SH-SY5Y (cell line): ENCODE measurements at regions not wholly inside any gene's neighbourhood (a gene's known extent, or its start where the extent isn't known, plus 50 kb on each side); places are given as distances from the start of the nearest gene placed in this dataset.

Source experiments
- GATA2 ChIP-seq: IDR thresholded peaks from 2 replicates; pipeline ENCODE4 v1.6.1; 2011; ENCODE audit warnings: mild to moderate bottlenecking, low read depth, low read length
- GATA3 ChIP-seq: IDR thresholded peaks from 2 replicates; pipeline ENCODE4 v1.6.1; 2011; ENCODE audit warnings: low read depth, mild to moderate bottlenecking, low read length, moderate library complexity

DNA sequence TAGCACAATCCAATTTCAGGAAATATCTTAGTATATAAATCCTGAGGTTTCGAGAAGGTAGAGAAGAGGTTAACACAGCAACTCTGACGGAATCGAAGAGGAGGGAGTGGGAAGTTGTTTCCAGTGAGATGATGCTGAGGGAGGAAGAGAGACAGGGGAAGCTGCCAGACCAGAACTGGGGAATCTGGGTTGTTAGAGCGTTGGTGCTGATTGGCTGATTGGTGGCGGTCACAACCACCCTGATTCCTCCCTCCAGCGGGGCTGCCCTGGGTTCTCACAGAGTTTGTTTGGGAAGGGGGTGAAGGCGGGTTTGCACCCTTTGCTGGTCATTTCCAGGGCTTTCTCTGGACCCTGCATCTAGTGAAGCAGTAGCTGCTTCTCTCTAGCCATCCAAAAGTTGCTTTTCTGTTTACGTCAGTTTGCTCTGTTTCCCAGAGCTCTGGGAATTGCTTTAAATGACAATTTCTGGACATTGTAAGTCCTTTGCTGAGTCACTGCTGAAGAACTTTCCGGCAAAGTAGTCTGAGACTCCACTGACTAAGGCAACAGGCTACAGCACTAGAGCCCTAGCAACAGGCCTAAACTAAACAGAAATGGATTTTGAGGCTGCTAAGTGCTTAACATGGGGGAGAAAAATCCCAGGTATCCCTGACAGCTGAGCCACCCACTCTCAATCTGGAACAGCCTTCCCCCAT lies 90.1 kb downstream of the TENT5C start:
- no peak for TF ChIP-seq GATA3
- no peak for TF ChIP-seq GATA2

DNA sequence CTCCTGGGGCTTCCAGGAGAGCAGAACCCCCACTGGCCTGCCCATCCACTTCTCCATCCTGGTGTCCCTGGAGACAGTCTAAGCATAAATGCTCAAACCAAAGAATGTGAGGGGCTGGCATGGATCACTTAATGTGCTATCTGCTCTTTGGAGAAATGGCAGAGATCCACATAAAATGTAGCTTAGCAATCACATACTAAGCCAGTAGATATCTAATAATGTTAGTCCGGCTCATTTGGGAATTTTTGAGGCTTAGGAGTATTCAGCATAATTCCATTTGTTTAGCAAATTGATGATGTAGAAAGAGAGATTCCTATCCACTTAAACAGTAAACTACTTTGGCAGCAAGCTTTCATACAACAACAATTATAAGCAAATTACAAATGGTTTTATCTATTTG lies 90.7 kb downstream of the TENT5C start:
- TF ChIP-seq GATA2 (no peak), GATA3 (no peak)

DNA sequence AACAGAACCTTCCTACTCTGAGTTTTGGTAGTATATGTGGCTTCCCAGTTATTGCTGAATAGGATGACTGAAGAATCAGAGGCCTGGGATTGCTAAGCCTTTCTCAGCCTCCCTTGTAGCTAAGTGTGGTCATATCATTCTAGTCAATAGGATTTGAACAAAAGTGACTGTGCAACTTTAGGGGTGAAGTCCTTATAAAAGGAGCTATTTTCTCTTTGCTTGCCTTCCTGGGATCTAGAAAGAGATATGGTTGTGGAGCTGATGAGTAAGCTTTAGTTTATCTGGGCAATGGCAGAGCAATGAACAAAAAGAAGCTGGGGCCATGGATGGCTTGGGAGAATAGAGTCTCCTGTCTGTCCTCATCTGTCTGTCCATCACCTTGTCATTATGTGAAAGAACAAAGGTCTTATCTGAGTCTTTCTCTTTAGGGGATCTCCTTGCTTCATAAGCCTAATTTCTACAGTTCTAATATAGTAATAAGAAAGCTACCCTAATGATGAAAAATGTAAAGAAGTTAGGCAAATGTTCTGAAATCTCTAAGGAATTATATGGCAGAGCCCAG lies 91.5 kb downstream of the TENT5C start:
- no peak for TF ChIP-seq GATA2
- no peak for TF ChIP-seq GATA3

DNA sequence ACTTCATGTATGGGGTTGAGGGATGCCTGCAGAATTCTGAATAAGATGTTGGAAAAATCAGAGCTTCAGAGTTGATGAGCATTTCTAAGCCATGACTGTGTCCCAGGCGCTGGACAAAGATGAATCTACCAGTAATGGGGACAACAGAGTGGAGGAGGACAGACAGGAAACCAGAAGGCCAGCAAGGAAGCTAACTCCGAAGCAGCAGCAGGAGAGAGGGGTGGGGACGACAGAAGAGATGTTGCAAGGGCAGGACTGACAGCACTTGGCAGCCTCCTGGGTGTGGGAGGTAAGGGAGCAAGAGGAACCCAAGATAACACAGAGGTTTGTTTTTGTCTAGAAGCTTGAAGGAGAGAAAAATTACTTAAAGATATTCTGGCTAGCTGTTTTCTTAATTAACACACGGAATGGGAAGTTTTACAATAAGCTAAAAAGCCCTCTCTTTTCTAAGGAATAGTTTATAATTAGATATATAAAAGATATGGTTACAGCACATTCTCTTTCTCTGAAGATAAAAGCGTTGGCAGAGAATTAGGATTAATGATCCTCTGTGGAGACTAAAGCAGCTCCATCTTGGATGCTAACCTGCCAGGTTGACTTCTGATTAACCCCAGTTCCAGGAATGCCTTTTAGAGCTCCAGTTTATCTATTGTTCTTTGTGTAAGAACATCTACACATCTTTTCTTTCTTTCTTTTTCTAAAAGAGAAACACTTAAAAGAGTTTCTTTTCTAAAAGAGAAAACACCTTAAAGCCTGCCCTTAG lies 92.7 kb downstream of the TENT5C start:
- TF ChIP-seq GATA3 (no peak), GATA2 (no peak)

DNA sequence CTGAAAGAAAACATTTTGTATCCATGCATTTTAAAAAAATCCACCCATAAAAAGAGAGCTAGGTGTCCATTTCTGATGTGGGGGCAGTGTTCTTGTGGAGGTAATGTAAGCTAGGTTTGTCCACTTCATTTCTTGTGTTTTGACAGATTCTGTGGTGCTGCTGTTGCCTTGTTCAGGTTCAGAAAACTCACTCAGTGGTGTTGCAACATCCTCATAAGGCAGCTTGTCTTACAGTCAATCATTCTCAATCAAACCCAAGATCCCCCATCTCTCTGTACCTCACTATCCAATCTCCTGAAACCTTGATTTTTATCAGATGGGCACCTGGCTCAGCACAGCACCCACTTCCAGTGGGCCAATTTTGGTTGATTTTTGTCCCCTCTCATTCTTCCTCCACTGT lies 94.1 kb downstream of the TENT5C start:
- TF ChIP-seq GATA3: no peak
- TF ChIP-seq GATA2: no peak

DNA sequence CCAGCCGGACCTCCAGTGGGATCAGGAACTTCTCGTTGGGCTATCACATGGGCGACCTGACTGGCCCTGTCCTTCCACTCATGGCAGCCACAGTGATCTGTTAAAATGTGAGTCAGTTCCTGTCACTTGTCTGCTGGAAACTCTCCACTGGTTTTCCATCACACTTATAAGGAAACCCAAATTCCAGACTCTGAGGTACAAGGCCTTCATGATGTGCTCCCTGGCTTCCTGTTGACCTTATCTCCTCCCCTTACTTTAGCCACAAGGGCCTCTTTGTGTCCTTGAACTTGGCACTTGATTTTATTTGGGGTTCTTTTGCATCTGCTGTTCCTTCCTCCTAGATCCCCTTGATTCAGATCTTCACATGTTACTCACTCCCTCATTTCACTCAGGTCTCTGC lies 96.8 kb downstream of the TENT5C start:
- no peak for TF ChIP-seq GATA3
- TF ChIP-seq GATA2: no peak

DNA sequence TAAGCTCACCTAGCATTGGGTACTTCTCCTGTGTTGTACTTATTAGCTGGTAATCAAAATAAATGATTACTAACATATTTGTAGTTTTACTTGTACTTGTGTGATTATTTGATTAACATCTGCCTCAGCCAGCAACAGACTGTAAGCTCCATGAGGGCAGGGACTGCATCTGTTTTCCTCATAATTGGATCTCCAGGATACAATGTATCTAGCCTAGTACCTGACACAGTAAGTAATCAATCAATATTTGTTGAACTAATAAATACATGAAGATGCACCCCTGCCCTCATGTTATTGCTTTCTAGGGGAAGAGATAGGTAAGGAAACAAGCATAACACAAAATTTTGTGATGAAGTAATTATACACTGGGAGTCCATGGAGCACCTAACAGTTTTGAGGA lies 101.5 kb downstream of the TENT5C start:
- TF ChIP-seq GATA3 (no peak), GATA2 (no peak)

DNA sequence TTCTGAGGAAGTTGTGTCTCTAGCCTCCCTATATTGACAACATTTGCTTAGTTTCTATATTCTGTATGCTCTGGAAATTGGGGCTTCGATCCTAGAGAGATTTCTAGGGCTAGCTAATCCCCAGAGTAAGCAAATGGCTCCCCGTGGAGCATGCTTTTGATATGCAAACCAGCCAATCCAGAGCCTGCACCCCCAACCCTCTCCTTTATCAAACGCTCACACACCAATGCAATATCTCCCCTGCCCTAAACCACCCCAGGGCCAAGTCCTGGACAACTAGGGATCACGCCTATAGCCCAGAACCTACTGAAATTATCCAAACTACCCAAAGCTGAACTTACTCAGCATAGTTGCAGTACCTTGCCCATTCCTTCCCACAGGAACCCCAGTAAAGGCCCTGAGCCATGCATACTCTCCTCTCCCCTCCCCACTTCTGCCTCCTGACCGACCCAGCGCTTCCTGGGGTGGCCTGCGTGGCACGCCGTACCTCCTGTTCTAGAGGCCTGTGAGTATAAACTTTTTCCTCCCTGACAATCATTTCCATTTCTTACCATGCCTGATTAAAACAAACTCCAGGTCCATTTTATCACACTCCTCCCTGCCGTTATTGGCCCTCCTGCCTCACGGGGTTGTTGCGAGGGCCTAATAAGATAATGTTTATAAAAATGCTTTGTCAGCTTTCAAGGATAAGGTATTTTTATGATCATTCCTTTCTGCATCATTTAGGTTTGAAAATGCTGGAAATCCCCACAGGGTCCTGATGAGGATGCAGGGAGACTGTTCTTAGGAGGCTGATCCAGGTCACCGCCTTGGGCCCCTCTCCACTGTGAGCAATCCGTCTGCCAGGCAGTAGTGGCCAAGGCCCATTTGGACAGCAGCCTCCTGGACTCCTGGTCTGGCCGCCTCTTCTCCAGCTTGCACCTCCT lies 102.7 kb downstream of the TENT5C start:
- no peak for TF ChIP-seq GATA3
- no peak for TF ChIP-seq GATA2

DNA sequence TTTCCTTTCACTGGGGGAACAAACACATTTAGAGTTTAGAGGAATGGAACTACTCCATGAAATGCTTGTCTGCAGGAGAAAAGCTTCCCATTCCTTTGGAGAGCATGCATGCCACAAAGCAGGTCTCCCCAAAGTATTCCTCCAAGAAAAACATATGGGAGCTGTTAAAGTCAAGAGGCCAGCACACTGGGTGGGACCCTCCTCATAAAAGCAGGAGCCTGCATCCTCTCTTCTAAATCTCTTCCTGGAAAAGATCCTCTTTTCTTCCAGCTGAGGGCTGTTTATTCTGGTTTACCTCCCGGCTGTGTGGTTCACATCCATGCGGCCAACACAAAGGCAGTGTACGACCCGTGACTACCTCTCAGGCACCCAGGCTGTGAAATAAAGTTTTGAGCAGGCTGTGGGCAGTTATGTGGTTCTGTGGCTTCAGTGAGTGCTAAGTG lies 103.4 kb downstream of the TENT5C start:
- TF ChIP-seq GATA2: no peak
- TF ChIP-seq GATA3: no peak

DNA sequence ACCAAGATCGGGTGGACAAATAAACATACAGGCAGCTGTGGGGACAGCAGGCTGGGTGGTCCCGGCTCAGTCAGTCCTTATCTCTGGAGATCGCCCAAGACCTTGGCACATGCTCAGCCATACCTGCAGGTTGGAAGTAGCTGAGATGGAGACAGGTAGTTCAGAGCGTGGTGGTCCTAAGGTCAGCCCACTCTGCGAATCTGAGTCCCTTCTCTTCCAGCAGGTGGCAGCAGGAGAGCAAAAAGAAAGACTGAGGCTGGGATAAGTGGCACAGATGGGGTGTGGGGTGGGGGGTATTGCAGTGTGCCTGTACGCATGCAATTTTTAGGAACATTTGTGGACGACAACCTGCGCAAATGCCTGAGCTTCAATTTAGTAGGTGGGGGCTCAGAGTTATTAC lies 104.9 kb downstream of the TENT5C start:
- TF ChIP-seq GATA2 (no peak), GATA3 (no peak)

DNA sequence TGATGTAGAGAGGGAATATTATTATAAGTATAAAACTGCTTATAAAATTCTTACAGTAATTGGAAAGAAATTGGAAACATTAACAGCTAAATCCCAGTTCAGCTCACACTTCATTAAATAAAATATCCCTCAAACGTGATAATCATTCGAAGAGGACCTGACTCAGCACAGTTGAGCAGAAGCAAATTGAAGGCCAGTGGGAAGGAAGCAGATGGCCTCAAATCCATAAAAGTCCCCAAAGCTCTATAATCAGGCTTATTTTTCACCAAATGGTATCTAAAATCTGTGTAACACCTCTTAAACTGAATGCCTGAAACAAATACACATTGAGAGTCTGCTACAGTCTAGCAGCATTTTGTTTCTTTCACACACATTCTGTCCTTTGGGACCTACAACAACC lies 106.8 kb downstream of the TENT5C start:
- no peak for TF ChIP-seq GATA3
- TF ChIP-seq GATA2: no peak

DNA sequence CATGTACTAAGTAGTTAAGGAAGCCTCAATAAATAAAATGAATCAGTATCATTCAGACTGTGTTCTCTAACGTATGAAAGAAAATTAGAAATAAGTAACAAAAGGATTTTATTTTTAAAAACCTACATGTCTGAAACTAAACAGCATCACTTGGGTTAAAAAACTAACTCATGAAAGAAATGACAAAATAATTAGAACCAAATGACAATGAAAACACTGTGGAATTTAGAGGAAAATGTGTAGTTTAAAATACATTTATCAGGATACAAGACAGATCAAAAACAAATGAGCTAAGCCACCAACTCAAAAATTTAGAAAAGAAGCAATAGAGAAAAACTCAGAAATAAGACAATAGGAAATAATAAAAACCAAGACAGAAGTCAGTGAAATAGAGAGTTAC lies 108.7 kb downstream of the TENT5C start:
- TF ChIP-seq GATA3 (no peak), GATA2 (no peak)

DNA sequence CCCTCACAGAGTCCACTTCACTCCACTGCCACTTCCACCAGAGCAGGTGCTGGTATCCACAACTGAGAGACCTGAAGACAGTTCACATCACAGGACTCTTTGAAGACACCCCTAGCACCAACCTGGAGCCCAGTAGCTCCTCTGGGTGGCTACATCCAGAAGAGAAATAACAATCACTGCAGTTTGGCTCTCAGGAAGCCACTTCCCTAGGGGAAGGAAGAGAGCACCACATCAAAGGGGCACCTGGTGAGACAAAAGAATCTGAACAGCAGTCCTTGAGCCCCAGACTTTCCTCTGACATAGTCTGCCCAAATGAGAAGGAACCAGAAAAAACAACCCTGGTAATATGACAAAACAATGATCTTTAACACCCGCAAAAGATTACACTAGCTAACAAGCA lies 113.2 kb downstream of the TENT5C start:
- no peak for TF ChIP-seq GATA2

DNA sequence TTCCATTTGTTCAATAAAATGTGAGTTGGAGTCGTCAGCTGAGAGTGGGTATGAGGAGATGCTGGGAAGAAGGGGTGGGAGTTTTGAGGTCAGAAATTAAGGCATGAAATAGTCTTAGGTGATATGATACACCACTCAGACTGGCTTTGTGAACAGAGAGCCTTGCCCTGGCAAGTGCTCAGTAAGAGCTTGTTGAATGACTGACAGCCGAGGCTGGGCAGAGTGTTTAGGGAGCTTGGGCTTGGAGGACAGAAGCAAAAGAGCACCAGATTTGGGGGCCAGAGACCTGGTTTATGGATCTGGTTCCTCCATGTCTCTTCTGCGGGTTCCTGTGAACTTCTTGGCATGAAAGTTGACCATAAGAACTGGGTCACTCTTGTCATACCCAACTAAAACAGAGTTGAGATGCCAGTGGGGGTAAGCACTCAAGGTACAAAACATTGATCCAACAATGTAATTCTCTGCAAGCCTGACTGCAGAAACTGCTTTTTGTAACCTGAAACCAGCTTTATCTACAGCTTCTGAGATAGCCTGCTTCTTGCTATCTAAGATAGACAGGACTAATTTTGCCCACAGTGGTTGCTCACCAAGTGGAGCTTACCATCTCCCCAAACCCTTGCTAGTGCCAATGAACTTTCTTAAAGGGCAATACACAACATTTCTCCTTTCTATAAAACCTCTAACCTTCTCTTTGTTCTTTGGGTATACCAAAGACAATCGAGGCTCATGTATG lies 126.4 kb downstream of the TENT5C start:
- TF ChIP-seq GATA3: no peak
- TF ChIP-seq GATA2: no peak
